SK-MEL-5 (cell line): ENCODE measurements at regions not wholly inside any gene's neighbourhood (a gene's known extent, or its start where the extent isn't known, plus 50 kb on each side); places are given as distances from the start of the nearest gene placed in this dataset.

ENCODE experiments used
- DNase-seq: peaks from one replicate; pipeline ENCODE4 v3.0.0-alpha.2; 2016; ENCODE audit warnings: low read depth, low spot score
- in situ Hi-C: cut with HindIII; loops from 2 replicates; pipeline ENCODE4 v1.10.0; 2016; ENCODE audit warnings: low sequenced_read_pairs, high pct_unique_total_duplicates, low pct_unique_long_range_greater_than_20kb

GRCh38 chr6:168381726-168382458 is 59.1 kb upstream of the SMOC2 start:
- DNase-seq: no peak
- in situ Hi-C loops: no loop called here

GRCh38 chr6:168383062-168383854 is 57.7 kb upstream of the SMOC2 start:
- in situ Hi-C loops: no loop called here

GRCh38 chr6:168384045-168385036 is 56.6 kb upstream of the SMOC2 start:
- in situ Hi-C loops: no loop called here
- DNase-seq: no peak

More at GRCh38 chr6:168383062-168383854, 57.7 kb upstream of the SMOC2 start:
- no peak for DNase-seq

- DNase-seq: no peak
- in situ Hi-C loops: no loop called here
Observed at GRCh38 chr6:168385037-168385759, 55.8 kb upstream of the SMOC2 start.

- in situ Hi-C loops: no loop called here
Observed at GRCh38 chr6:168385858-168386735, 54.9 kb upstream of the SMOC2 start.

GRCh38 chr6:168386973-168387372 is 54.0 kb upstream of the SMOC2 start:
- in situ Hi-C loops: no loop called here
- DNase-seq: no peak

More at GRCh38 chr6:168385858-168386735, 54.9 kb upstream of the SMOC2 start:
- DNase-seq: no peak

GRCh38 chr6:168387426-168387825 is 53.6 kb upstream of the SMOC2 start:
- in situ Hi-C loops: no loop called here
- no peak for DNase-seq

- no peak for DNase-seq
- in situ Hi-C loops: no loop called here
Observed at GRCh38 chr6:168387911-168388310, 53.1 kb upstream of the SMOC2 start.

GRCh38 chr6:168388641-168389633 is 52.0 kb upstream of the SMOC2 start:
- in situ Hi-C loops: no loop called here
- no peak for DNase-seq

GRCh38 chr6:168390749-168391420 is 50.1 kb upstream of the SMOC2 start:
- in situ Hi-C loops: no loop called here
- DNase-seq: no peak
